Amniotic epithelial cell (primary cell): ENCODE measurements at regions not wholly inside any gene's neighbourhood (a gene's known extent, or its start where the extent isn't known, plus 50 kb on each side); places are given as distances from the start of the nearest gene placed in this dataset.

Source experiments
- DNase-seq: peaks from one replicate; pipeline ENCODE4 v3.0.0-alpha.2; 2010; ENCODE audit warnings: low read depth

- no peak for DNase-seq
Observed at GRCh38 chr17:72208832-72209231, 88.0 kb downstream of the SOX9 start.

- DNase-seq = no peak
Observed at GRCh38 chr17:72212041-72212440, 91.2 kb downstream of the SOX9 start.

GRCh38 chr17:72215490-72215889, 94.7 kb downstream of the SOX9 start:
- no peak for DNase-seq

GRCh38 chr17:72215928-72216327, 95.1 kb downstream of the SOX9 start:
- no peak for DNase-seq

DNA sequence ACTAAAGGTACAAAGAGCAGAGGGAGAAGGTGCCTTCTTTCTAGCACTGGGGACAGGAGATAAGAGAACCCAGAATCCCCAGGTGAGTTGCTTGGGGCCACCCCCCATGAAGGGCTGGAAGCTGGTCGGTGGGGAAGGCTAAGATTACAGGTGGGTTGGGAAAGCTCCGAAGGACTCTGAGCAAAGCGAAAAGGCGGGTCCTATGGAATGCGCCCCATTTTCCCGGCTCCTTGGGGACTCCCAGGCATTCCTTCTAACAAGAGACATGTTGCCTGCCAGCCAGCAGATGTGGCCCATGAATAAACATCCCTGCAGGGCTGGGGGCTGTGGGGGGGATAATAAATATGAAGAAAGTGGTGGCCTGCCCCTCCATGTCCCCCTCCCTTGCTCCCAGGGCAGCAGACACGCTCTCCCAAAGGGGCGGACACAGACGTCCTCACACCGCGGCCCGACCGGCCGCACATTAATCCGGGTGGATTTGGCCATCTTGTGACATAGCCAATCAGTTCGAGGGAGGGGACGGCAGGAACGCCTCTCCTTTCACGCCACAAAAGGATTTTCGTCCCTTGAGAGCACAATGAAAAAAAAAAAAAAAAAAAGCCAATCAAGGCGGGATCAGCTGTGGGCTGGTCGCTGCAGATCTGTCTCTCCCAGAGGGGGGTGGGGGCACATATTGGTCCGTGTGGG, 98.5 kb downstream of the SOX9 start:
- no peak for DNase-seq

GRCh38 chr17:72219824-72220493, 99.1 kb downstream of the SOX9 start:
- no peak for DNase-seq

DNA sequence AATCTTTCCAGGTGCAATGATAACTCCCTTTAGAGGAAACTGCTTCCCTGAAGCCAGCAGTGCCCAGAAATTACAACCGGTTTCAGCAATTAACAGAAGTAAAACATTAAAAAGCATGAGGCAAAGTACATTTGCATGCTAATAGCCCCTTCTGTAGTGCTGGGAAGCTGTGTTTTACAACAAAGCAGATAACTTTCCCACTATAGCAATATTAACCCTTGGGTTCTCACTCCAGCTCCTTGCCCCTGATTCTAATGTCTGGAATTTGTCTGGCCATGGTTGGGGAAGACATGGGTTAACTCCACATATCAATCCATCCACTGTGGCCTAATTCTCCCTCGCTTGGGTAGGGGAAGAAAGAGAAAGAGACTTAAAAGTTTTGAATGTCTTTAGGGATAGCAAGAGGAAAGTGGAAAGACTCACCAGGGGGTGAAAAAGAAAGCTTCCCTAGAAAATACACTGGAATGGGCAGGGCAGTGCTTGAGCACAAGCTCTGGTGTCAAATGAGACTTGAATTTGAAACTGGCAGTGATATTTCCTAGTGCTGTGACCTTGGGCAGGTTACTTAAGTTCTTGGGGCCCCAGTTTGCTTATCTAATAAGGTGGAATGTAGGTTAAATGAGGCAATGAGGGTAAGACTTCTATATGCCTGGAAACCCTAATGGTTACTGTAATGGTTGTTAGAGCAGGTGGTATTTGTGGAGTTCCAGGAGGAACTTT, 102.0 kb downstream of the SOX9 start:
- DNase-seq = no peak

GRCh38 chr17:72223866-72224291, 103.1 kb downstream of the SOX9 start:
- no peak for DNase-seq

- no peak for DNase-seq
Observed at GRCh38 chr17:72226322-72226721, 105.5 kb downstream of the SOX9 start.

- no peak for DNase-seq
Observed at GRCh38 chr17:72233986-72234385, 113.2 kb downstream of the SOX9 start.

GRCh38 chr17:72234985-72235384, 114.2 kb downstream of the SOX9 start:
- no peak for DNase-seq

GRCh38 chr17:72236980-72237633, 116.3 kb downstream of the SOX9 start:
- DNase-seq = no peak

GRCh38 chr17:72238157-72238673, 117.4 kb downstream of the SOX9 start:
- no peak for DNase-seq

DNA sequence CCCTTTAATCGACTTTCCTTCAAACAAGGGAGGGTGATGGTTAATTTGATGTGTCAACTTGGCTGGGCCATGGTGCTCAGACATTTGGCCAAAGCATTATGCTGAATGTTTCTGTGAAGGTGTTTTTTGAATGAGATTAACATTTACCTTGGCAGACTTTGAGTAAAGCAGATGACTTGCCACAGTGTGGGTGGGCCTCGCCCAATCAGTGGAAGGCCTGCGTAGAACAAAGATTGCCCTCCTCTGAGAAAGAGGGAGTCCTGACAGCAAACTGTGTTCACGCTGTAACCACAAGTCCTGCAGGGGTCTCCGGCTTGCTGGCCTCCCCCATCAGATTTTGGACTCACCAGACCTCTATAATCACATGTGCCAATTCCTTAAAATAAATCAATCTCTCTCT, 118.7 kb downstream of the SOX9 start:
- DNase-seq = no peak

DNA sequence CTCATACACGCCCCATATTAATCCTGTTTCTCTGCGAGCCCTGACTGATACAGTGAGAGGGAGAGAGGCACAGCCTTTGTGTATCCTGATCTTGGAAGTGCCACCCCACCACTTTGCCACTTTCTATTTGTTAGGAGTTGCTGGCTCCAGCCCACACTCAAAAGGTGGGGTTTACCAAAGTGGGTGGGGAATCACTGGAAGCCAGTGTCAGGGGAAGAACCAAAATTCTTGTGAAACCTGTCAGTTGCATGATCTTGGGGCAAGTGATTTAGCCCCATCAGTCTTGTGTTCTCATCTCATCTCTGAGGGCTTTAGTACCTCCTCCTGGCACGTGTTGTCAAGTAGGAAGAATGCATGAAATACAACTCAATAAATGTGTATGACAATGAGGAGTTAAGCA, 119.5 kb downstream of the SOX9 start:
- DNase-seq = peak; percentile 3

GRCh38 chr17:72244494-72244893, 123.7 kb downstream of the SOX9 start:
- DNase-seq = peak; percentile 3

GRCh38 chr17:72244956-72245355, 124.1 kb downstream of the SOX9 start:
- DNase-seq = peak; percentile 9

- DNase-seq = peak; percentile 12
Observed at GRCh38 chr17:72249441-72249840, 128.6 kb downstream of the SOX9 start.

DNA sequence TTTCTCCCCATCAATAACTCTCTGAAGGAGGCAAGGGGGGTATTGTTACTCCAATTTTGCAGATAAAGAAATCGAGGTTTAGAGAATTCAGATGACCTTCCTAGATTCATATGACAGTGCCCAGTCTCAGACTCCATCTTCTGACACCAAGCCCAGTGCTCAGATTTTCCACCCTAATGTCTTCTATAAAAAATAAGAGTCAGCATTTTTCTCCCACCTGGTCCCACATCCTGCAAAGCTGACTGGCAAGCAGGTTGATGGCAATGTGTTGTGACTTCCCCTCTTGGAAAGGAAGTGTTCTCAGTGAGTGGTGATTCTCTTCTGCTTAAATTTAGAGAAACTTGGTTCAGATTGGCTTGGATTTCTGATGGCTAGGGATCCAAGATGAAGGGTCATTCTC, 129.4 kb downstream of the SOX9 start:
- no peak for DNase-seq

GRCh38 chr17:72253597-72253996, 132.8 kb downstream of the SOX9 start:
- DNase-seq = no peak

GRCh38 chr17:72254808-72255449, 134.1 kb downstream of the SOX9 start:
- no peak for DNase-seq

GRCh38 chr17:72255481-72255880, 134.7 kb downstream of the SOX9 start:
- DNase-seq = no peak
